SK-N-SH treated with all-trans-retinoic acid at 6 μM for 48 hours (cell line): ENCODE measurements at regions not wholly inside any gene's neighbourhood (a gene's known extent, or its start where the extent isn't known, plus 50 kb on each side); places are given as distances from the start of the nearest gene placed in this dataset.

ENCODE experiments used
- ATAC-seq: fragments of 200-7000 bp; cut with Tn5 transposase; 3 replicates; pipeline ENCODE4 v1.9.1; 2020; ENCODE audit warnings: mild to moderate bottlenecking, moderate library complexity
- CSDC2 ChIP-seq: fragments of 250-450 bp; sonication (Bioruptor Pico); IDR thresholded peaks from 2 replicates; pipeline ENCODE4 v1.5.0; 2020; ENCODE audit warnings: mild to moderate bottlenecking, moderate library complexity
- ESRRG ChIP-seq: fragments of 250-450 bp; sonication (Bioruptor Pico); IDR thresholded peaks from 2 replicates; pipeline ENCODE4 v1.6.1; 2021; ENCODE audit warnings: mild to moderate bottlenecking
- GLIS3 ChIP-seq: fragments of 250-450 bp; sonication (Bioruptor Pico); IDR thresholded peaks from 2 replicates; pipeline ENCODE4 v1.5.0; 2020; ENCODE audit warnings: mild to moderate bottlenecking, moderate library complexity
- ISL1 ChIP-seq: fragments of 250-450 bp; sonication (Bioruptor Pico); IDR thresholded peaks from 2 replicates; pipeline ENCODE4 v2.1.2; 2022; ENCODE audit warnings: mild to moderate bottlenecking, moderate library complexity
- OSR1 ChIP-seq: fragments of 250-450 bp; sonication (Bioruptor Pico); IDR thresholded peaks from 2 replicates; pipeline ENCODE4 v1.8.0; 2022; ENCODE audit warnings: moderate library complexity, mild to moderate bottlenecking, inconsistent platforms
- PPARA ChIP-seq: fragments of 250-450 bp; sonication (Bioruptor Pico); IDR thresholded peaks from 2 replicates; pipeline ENCODE4 v1.5.0; 2020; ENCODE audit warnings: mild to moderate bottlenecking, borderline replicate concordance
- RARB ChIP-seq: fragments of 250-450 bp; sonication (Bioruptor Pico); IDR thresholded peaks from 2 replicates; pipeline ENCODE4 v1.8.0; 2021; ENCODE audit warnings: mild to moderate bottlenecking, moderate library complexity
- SNAI2 ChIP-seq: fragments of 250-450 bp; sonication (Bioruptor Pico); IDR thresholded peaks from 2 replicates; pipeline ENCODE4 v1.5.0; 2020; ENCODE audit warnings: mild to moderate bottlenecking, moderate library complexity
- TCF4 ChIP-seq: fragments of 250-450 bp; sonication (Bioruptor Pico); IDR thresholded peaks from 2 replicates; pipeline ENCODE4 v1.8.0; 2021; ENCODE audit warnings: mild to moderate bottlenecking, moderate library complexity, borderline replicate concordance
- TOX ChIP-seq: fragments of 250-450 bp; sonication (Bioruptor Pico); IDR thresholded peaks from 2 replicates; pipeline ENCODE4 v1.8.0; 2021; ENCODE audit warnings: mild to moderate bottlenecking, moderate library complexity, borderline replicate concordance
- ZC3H10 ChIP-seq: fragments of 250-450 bp; sonication (Bioruptor Pico); IDR thresholded peaks from 2 replicates; pipeline ENCODE4 v1.5.1; 2021; ENCODE audit warnings: mild to moderate bottlenecking, moderate library complexity
- ZFP3 ChIP-seq: fragments of 250-450 bp; sonication (Bioruptor Pico); IDR thresholded peaks from 2 replicates; pipeline ENCODE4 v1.5.0; 2020; ENCODE audit warnings: mild to moderate bottlenecking, moderate library complexity
- ZFP30 ChIP-seq: fragments of 450-650 bp; formaldehyde crosslinking; IDR thresholded peaks from 2 replicates; pipeline ENCODE4 v1.5.0; 2022; ENCODE audit warnings: mild to moderate bottlenecking, moderate library complexity
- ZNF565 ChIP-seq: fragments of 450-650 bp; formaldehyde crosslinking; conservative IDR thresholded peaks from 2 replicates; pipeline ENCODE4 v1.5.0; 2020; ENCODE audit warnings: low read depth, mild to moderate bottlenecking, moderate library complexity
- ZNF8 ChIP-seq: fragments of 450-650 bp; formaldehyde crosslinking; IDR thresholded peaks from 2 replicates; pipeline ENCODE4 v1.5.0; 2020; ENCODE audit warnings: mild to moderate bottlenecking, moderate library complexity
- TF ChIP-seq, protein P1 (sequence below): fragments of 250-450 bp; sonication (Bioruptor Pico); IDR thresholded peaks from 2 replicates; pipeline ENCODE4 v1.5.0; 2020; ENCODE audit warnings: mild to moderate bottlenecking, moderate library complexity
- TF ChIP-seq, protein P2 (sequence below): fragments of 250-450 bp; sonication (Bioruptor Pico); IDR thresholded peaks from 2 replicates; pipeline ENCODE4 v1.8.0; 2020; ENCODE audit warnings: mild to moderate bottlenecking, moderate library complexity, borderline replicate concordance
- TF ChIP-seq, protein P3 (sequence below): fragments of 250-450 bp; sonication (Bioruptor Pico); IDR thresholded peaks from 2 replicates; pipeline ENCODE4 v1.8.0; 2021; ENCODE audit warnings: low read depth, mild to moderate bottlenecking, moderate library complexity, borderline replicate concordance
- TF ChIP-seq, protein P4 (sequence below): fragments of 250-450 bp; sonication (Bioruptor Pico); IDR thresholded peaks from 2 replicates; pipeline ENCODE4 v1.5.1; 2021; ENCODE audit warnings: mild to moderate bottlenecking, moderate library complexity
- TF ChIP-seq, protein P5 (sequence below): fragments of 250-450 bp; sonication (Bioruptor Pico); IDR thresholded peaks from 2 replicates; pipeline ENCODE4 v1.5.1; 2020; ENCODE audit warnings: low read depth, mild to moderate bottlenecking, moderate library complexity

DNA sequence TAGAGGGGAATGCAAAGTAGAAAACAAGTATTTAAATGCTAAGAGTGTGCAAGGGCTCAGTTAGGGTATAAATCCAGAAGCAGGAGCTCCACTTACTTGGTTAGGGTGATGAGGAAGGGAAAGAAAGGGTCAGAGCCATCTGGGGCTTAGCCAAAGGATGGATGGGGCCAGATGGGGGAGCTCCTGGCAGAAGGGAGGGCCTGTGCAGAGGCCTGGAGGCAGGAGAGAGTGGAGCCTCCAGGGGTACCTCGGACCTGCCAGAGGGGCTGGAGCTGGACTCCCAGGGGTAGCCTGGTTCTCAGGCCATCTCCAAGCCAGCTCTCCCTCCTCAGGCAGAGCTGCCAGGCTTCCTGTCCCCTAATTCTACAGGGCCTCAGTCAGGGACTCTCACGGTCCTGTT, 506.3 kb downstream of the SHQ1 start:
- no peak for ATAC-seq
- TF ChIP-seq OSR1 (CRISPR knock-in tag) (no peak), PPARA (CRISPR knock-in tag) (no peak)
- TF ChIP-seq, protein P1, sequence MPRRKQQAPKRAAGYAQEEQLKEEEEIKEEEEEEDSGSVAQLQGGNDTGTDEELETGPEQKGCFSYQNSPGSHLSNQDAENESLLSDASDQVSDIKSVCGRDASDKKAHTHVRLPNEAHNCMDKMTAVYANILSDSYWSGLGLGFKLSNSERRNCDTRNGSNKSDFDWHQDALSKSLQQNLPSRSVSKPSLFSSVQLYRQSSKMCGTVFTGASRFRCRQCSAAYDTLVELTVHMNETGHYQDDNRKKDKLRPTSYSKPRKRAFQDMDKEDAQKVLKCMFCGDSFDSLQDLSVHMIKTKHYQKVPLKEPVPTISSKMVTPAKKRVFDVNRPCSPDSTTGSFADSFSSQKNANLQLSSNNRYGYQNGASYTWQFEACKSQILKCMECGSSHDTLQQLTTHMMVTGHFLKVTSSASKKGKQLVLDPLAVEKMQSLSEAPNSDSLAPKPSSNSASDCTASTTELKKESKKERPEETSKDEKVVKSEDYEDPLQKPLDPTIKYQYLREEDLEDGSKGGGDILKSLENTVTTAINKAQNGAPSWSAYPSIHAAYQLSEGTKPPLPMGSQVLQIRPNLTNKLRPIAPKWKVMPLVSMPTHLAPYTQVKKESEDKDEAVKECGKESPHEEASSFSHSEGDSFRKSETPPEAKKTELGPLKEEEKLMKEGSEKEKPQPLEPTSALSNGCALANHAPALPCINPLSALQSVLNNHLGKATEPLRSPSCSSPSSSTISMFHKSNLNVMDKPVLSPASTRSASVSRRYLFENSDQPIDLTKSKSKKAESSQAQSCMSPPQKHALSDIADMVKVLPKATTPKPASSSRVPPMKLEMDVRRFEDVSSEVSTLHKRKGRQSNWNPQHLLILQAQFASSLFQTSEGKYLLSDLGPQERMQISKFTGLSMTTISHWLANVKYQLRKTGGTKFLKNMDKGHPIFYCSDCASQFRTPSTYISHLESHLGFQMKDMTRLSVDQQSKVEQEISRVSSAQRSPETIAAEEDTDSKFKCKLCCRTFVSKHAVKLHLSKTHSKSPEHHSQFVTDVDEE: no peak

DNA sequence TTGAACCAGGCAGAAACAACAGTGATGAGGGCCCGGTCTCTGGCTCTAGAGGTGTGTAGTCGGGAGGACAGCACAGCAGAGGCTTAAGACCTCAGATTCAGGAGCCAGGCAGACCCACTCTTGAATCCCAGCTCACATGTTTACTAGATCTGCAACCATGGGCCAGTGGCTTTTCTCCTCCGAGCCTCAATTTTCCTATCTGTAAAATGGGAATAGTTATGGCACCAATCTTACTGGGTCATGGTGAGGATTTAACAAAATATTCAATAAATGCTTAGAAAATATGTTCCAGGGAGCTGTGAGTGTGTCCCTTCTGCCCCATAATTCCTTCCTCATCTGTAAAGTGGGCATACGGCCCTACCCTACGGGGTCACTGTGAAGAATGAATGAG, 506.9 kb downstream of the SHQ1 start:
- no peak for ATAC-seq
- TF ChIP-seq ISL1 (CRISPR knock-in tag): no peak
- no peak for TF ChIP-seq PPARA (CRISPR knock-in tag)
- no peak for TF ChIP-seq TCF4
- TF ChIP-seq, protein P2, sequence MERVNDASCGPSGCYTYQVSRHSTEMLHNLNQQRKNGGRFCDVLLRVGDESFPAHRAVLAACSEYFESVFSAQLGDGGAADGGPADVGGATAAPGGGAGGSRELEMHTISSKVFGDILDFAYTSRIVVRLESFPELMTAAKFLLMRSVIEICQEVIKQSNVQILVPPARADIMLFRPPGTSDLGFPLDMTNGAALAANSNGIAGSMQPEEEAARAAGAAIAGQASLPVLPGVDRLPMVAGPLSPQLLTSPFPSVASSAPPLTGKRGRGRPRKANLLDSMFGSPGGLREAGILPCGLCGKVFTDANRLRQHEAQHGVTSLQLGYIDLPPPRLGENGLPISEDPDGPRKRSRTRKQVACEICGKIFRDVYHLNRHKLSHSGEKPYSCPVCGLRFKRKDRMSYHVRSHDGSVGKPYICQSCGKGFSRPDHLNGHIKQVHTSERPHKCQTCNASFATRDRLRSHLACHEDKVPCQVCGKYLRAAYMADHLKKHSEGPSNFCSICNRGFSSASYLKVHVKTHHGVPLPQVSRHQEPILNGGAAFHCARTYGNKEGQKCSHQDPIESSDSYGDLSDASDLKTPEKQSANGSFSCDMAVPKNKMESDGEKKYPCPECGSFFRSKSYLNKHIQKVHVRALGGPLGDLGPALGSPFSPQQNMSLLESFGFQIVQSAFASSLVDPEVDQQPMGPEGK (CRISPR knock-in tag): no peak
- no peak for TF ChIP-seq ZNF565
- no peak for TF ChIP-seq ESRRG
- no peak for TF ChIP-seq ZNF8 (CRISPR knock-in tag)
- TF ChIP-seq SNAI2 (CRISPR knock-in tag): no peak
- TF ChIP-seq, protein P1: no peak
- TF ChIP-seq ZFP30: no peak
- no peak for TF ChIP-seq ZFP3
- no peak for TF ChIP-seq OSR1 (CRISPR knock-in tag)
- no peak for TF ChIP-seq GLIS3 (CRISPR knock-in tag)
- TF ChIP-seq, protein P3, sequence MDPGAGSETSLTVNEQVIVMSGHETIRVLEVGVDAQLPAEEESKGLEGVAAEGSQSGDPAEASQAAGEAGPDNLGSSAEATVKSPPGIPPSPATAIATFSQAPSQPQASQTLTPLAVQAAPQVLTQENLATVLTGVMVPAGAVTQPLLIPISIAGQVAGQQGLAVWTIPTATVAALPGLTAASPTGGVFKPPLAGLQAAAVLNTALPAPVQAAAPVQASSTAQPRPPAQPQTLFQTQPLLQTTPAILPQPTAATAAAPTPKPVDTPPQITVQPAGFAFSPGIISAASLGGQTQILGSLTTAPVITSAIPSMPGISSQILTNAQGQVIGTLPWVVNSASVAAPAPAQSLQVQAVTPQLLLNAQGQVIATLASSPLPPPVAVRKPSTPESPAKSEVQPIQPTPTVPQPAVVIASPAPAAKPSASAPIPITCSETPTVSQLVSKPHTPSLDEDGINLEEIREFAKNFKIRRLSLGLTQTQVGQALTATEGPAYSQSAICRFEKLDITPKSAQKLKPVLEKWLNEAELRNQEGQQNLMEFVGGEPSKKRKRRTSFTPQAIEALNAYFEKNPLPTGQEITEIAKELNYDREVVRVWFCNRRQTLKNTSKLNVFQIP (CRISPR knock-in tag): no peak
- TF ChIP-seq RARB (CRISPR knock-in tag): no peak
- TF ChIP-seq, protein P4, sequence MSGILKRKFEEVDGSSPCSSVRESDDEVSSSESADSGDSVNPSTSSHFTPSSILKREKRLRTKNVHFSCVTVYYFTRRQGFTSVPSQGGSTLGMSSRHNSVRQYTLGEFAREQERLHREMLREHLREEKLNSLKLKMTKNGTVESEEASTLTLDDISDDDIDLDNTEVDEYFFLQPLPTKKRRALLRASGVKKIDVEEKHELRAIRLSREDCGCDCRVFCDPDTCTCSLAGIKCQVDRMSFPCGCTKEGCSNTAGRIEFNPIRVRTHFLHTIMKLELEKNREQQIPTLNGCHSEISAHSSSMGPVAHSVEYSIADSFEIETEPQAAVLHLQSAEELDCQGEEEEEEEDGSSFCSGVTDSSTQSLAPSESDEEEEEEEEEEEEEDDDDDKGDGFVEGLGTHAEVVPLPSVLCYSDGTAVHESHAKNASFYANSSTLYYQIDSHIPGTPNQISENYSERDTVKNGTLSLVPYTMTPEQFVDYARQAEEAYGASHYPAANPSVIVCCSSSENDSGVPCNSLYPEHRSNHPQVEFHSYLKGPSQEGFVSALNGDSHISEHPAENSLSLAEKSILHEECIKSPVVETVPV (CRISPR knock-in tag): no peak
- TF ChIP-seq, protein P5, sequence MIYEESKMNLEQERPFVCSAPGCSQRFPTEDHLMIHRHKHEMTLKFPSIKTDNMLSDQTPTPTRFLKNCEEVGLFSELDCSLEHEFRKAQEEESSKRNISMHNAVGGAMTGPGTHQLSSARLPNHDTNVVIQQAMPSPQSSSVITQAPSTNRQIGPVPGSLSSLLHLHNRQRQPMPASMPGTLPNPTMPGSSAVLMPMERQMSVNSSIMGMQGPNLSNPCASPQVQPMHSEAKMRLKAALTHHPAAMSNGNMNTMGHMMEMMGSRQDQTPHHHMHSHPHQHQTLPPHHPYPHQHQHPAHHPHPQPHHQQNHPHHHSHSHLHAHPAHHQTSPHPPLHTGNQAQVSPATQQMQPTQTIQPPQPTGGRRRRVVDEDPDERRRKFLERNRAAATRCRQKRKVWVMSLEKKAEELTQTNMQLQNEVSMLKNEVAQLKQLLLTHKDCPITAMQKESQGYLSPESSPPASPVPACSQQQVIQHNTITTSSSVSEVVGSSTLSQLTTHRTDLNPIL (CRISPR knock-in tag): no peak
- TF ChIP-seq CSDC2 (CRISPR knock-in tag): no peak
- no peak for TF ChIP-seq TOX (CRISPR knock-in tag)
- no peak for TF ChIP-seq ZC3H10 (CRISPR knock-in tag)
